IMR-90 (cell line): ENCODE measurements at regions not wholly inside any gene's neighbourhood (a gene's known extent, or its start where the extent isn't known, plus 50 kb on each side); places are given as distances from the start of the nearest gene placed in this dataset.

Source experiments
- ATAC-seq: fragments of 200-7000 bp; cut with Tn5 transposase; 2 replicates; pipeline ENCODE4 v1.9.1; 2020; ENCODE audit warnings: low read depth, mild to moderate bottlenecking, moderate library complexity
- BruUV-seq: library from RNA; stranded (reverse); fragments of 400-500 nt; replicated peaks from 2 replicates; lab custom pipeline; 2021; lab: Mats Ljungman, UMichigan
- CTCF ChIA-PET: fragments of 300-600 bp; formaldehyde crosslinking; extraction: SDS; loops from one replicate; lab custom pipeline; 2021; ENCODE audit warnings: antibody characterized with exemption; lab: Yijun Ruan, JAX
- POLR2A ChIA-PET: fragments of 300-600 bp; sonication (Branson Sonifier 250); formaldehyde crosslinking; loops from one replicate; lab custom pipeline; 2022; ENCODE audit warnings: antibody characterized with exemption; ENCODE audit not compliant: unreplicated experiment; lab: Charles Lee
- DNase-seq: peaks from one replicate; pipeline ENCODE4 v3.0.0; 2013
- H2AFZ ChIP-seq: replicated peaks from 2 replicates; pipeline ENCODE3; 2013; ENCODE audit warnings: low read length, mild to moderate bottlenecking; ENCODE audit not compliant: poor library complexity
- H2AK5ac ChIP-seq: 2 replicates; pipeline ENCODE4 v1.6.1; 2013; ENCODE audit warnings: low read depth, low read length, inconsistent platforms
- H2AK9ac ChIP-seq: replicated peaks from 2 replicates; pipeline ENCODE3; 2013; ENCODE audit warnings: mild to moderate bottlenecking, low read depth, low read length, moderate library complexity; ENCODE audit not compliant: poor library complexity
- H2BK120ac ChIP-seq: 2 replicates; pipeline ENCODE4 v1.6.1; 2013; ENCODE audit warnings: low read depth, low read length, inconsistent platforms
- H2BK15ac ChIP-seq: 3 replicates; pipeline ENCODE4 v1.6.1; 2013; ENCODE audit warnings: low read depth, low read length, inconsistent platforms
- H2BK20ac ChIP-seq: 2 replicates; pipeline ENCODE4 v1.6.1; 2013; ENCODE audit warnings: low read depth, mild to moderate bottlenecking, inconsistent platforms, low read length, moderate library complexity
- H2BK5ac ChIP-seq: 2 replicates; pipeline ENCODE4 v1.6.1; 2013; ENCODE audit warnings: mild to moderate bottlenecking, low read depth, low read length, inconsistent platforms; ENCODE audit not compliant: poor library complexity, severe bottlenecking
- H3K14ac ChIP-seq: replicated peaks from 2 replicates; pipeline ENCODE4 v1.6.1; 2013; ENCODE audit warnings: low read depth, low read length, inconsistent platforms
- H3K18ac ChIP-seq: 2 replicates; pipeline ENCODE4 v1.6.1; 2013; ENCODE audit warnings: low read depth, low read length, control low read depth
- H3K23ac ChIP-seq: 2 replicates; pipeline ENCODE4 v1.6.1; 2013; ENCODE audit warnings: low read depth, low read length, inconsistent platforms
- H3K27ac ChIP-seq: 2 replicates; pipeline ENCODE4 v1.5.1; 2013; ENCODE audit warnings: mild to moderate bottlenecking, control low read depth, low read length; ENCODE audit not compliant: insufficient read depth
- H3K27me3 ChIP-seq: 2 replicates; pipeline ENCODE4 v1.6.1; 2013; ENCODE audit warnings: low read length; ENCODE audit not compliant: control insufficient read depth, insufficient read depth
- H3K36me3 ChIP-seq: 2 replicates; pipeline ENCODE4 v1.6.1; 2013; ENCODE audit warnings: low read length, mixed read lengths; ENCODE audit not compliant: control insufficient read depth, insufficient read depth
- H3K4ac ChIP-seq: 2 replicates; pipeline ENCODE4 v1.6.1; 2013; ENCODE audit warnings: low read depth, low read length, inconsistent platforms
- H3K4me1 ChIP-seq: 2 replicates; pipeline ENCODE4 v1.6.1; 2013; ENCODE audit warnings: low read length, mixed read lengths; ENCODE audit not compliant: control insufficient read depth, insufficient read depth
- H3K4me2 ChIP-seq: 2 replicates; pipeline ENCODE4 v1.6.1; 2013; ENCODE audit warnings: low read depth, mild to moderate bottlenecking, control low read depth, low read length, moderate library complexity
- H3K4me3 ChIP-seq: 2 replicates; pipeline ENCODE4 v1.5.1; 2013; ENCODE audit warnings: low read depth, mild to moderate bottlenecking, control low read depth, low read length, moderate library complexity; ENCODE audit not compliant: insufficient read depth
- H3K56ac ChIP-seq: 2 replicates; pipeline ENCODE4 v1.6.1; 2013; ENCODE audit warnings: low read length, inconsistent platforms; ENCODE audit not compliant: insufficient read depth; ENCODE audit errors: extremely low read depth
- H3K79me1 ChIP-seq, 2 experiments: 2 replicates each; pipeline ENCODE4 v1.6.1; 2013; ENCODE audit warnings: low read length in 2 of 2, inconsistent platforms in 1 of 2, low read depth in 1 of 2
- H3K9ac ChIP-seq: 2 replicates; pipeline ENCODE4 v1.6.1; 2013; ENCODE audit warnings: low read depth, low read length, control low read depth
- H3K9me1 ChIP-seq: 2 replicates; pipeline ENCODE4 v1.6.1; 2013; ENCODE audit warnings: low read length, inconsistent platforms; ENCODE audit not compliant: insufficient read depth
- H3K9me3 ChIP-seq: 2 replicates; pipeline ENCODE4 v1.6.1; 2013; ENCODE audit warnings: low read length; ENCODE audit not compliant: control insufficient read depth, insufficient read depth
- H4K20me1 ChIP-seq: 2 replicates; pipeline ENCODE4 v1.6.1; 2013; ENCODE audit warnings: low read length, inconsistent platforms; ENCODE audit not compliant: insufficient read depth
- H4K5ac ChIP-seq: 2 replicates; pipeline ENCODE4 v1.6.1; 2013; ENCODE audit warnings: mild to moderate bottlenecking, low read depth, low read length, control low read depth
- H4K8ac ChIP-seq, 2 experiments: 2 replicates each; pipeline ENCODE4 v1.6.1; 2013; ENCODE audit warnings: low read depth in 2 of 2, low read length in 2 of 2, control low read depth in 1 of 2, inconsistent platforms in 1 of 2
- H4K91ac ChIP-seq: 2 replicates; pipeline ENCODE4 v1.6.1; 2013; ENCODE audit warnings: low read depth, low read length, inconsistent platforms; ENCODE audit not compliant: insufficient read depth
- BHLHE40 ChIP-seq: fragments of 150-350 bp; IDR thresholded peaks from 2 replicates; pipeline ENCODE4 v1.6.1; 2016; ENCODE audit warnings: mild to moderate bottlenecking, low read depth, low read length
- CEBPB ChIP-seq: IDR thresholded peaks from 2 replicates; pipeline ENCODE4 v1.6.1; 2012; ENCODE audit warnings: low read depth, low read length, improper control_type of control experiment
- CHD1 ChIP-seq: IDR thresholded peaks from 2 replicates; pipeline ENCODE4 v1.6.1; 2012; ENCODE audit warnings: low read depth, low read length, improper control_type of control experiment
- FOS ChIP-seq: fragments of 150-350 bp; IDR thresholded peaks from 2 replicates; pipeline ENCODE4 v1.6.1; 2016; ENCODE audit warnings: low read depth, low read length
- MAZ ChIP-seq: IDR thresholded peaks from 2 replicates; pipeline ENCODE4 v1.6.1; 2012; ENCODE audit warnings: low read depth, mild to moderate bottlenecking, low read length, improper control_type of control experiment, moderate library complexity, borderline replicate concordance
- MXI1 ChIP-seq: IDR thresholded peaks from 2 replicates; pipeline ENCODE4 v1.6.1; 2012; ENCODE audit warnings: low read depth, mild to moderate bottlenecking, low read length, moderate library complexity, borderline replicate concordance
- NFE2L2 ChIP-seq: fragments of 150-350 bp; IDR thresholded peaks from 2 replicates; pipeline ENCODE4 v1.6.1; 2016; ENCODE audit warnings: low read depth, mild to moderate bottlenecking, low read length
- POLR2A ChIP-seq: IDR thresholded peaks from 2 replicates; pipeline ENCODE4 v1.6.1; 2012; ENCODE audit warnings: mild to moderate bottlenecking, low read depth, low read length
- RAD21 ChIP-seq: IDR thresholded peaks from 2 replicates; pipeline ENCODE4 v1.6.1; 2012; ENCODE audit warnings: low read length, improper control_type of control experiment
- RCOR1 ChIP-seq: IDR thresholded peaks from 2 replicates; pipeline ENCODE4 v1.6.1; 2012; ENCODE audit warnings: mild to moderate bottlenecking, low read length, improper control_type of control experiment; ENCODE audit not compliant: insufficient replicate concordance
- RFX5 ChIP-seq: IDR thresholded peaks from 2 replicates; pipeline ENCODE4 v1.8.0; 2012; ENCODE audit warnings: low read depth, mild to moderate bottlenecking, low read length, moderate library complexity
- SMC3 ChIP-seq: fragments of 150-350 bp; IDR thresholded peaks from 2 replicates; pipeline ENCODE4 v1.6.1; 2016; ENCODE audit warnings: low read depth, mild to moderate bottlenecking, antibody characterized with exemption, low read length, moderate library complexity
- WGBS, 2 experiments: methylation state at CpG; one replicate each; pipeline versions ENCODE4 v1.1.5 to v1.1.7; 2013; ENCODE audit warnings: missing lambda C conversion rate in 2 of 2; ENCODE audit not compliant: insufficient read length in 1 of 2; ENCODE audit errors: extremely low coverage in 2 of 2; 5-methylcytosine and 5-hydroxymethylcytosine counted together
- dilution Hi-C: fragments of 300-500 bp; cut with HindIII; formaldehyde crosslinking; loops from one replicate; pipeline ENCODE4 v1.14.3; 2018; ENCODE audit warnings: low sequenced_read_pairs; ENCODE audit not compliant: unreplicated experiment
- in situ Hi-C: fragments of 300-500 bp; cut with MboI; formaldehyde crosslinking; loops from 3 replicates; pipeline ENCODE4 v1.14.3; 2019; ENCODE audit warnings: low sequenced_read_pairs, inconsistent platforms, mixed read lengths
- intact Hi-C: fragments of 100-400 bp; cut with micrococcal nuclease; formaldehyde crosslinking; loops from 2 replicates; pipeline ENCODE4 v1.10.0; 2022
- TF ChIP-seq, protein P1 (sequence below): conservative IDR thresholded peaks from 2 replicates; pipeline ENCODE4 v1.5.1; 2012; ENCODE audit warnings: mild to moderate bottlenecking, low read depth, low read length, improper control_type of control experiment
- TF ChIP-seq, protein P2 (sequence below): fragments of 150-350 bp; IDR thresholded peaks from 2 replicates; pipeline ENCODE4 v1.6.1; 2016; ENCODE audit warnings: low read depth, mild to moderate bottlenecking, low read length, moderate library complexity, borderline replicate concordance
- TF ChIP-seq, protein P3 (sequence below): fragments of 150-350 bp; IDR thresholded peaks from 2 replicates; pipeline ENCODE4 v1.6.1; 2017; ENCODE audit warnings: mild to moderate bottlenecking, antibody characterized with exemption, low read length, low read depth

DNA sequence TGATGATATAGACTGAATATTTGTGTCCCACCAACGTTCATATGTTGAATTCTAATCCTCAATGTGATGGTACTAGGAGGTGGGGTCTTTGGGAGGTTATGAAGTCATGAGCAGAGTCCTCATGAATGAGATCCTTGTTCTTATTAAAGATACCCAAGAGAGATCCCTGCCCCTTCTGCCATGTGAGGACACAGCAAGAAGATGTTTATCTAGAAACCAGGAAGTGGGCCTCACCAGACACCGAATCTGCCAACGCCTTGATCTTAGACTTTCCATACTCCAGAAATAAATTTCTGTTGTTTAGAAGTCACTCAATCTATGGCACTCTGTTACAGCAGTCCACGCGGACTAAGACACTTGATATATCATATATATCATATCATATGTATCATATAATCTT lies 67.7 kb upstream of the GCM1 start:
- no peak overlapping the region for H3K4me2 ChIP-seq
- H3K4ac ChIP-seq, result no peak overlapping the region
- dilution Hi-C loops, result no loop called here
- no peak overlapping the region for H4K91ac ChIP-seq
- no peaks in the 10 kb centered on the region for H3K36me3 ChIP-seq
- H3K79me1 ChIP-seq, result no peaks in the 10 kb centered on the region
- BruUV-seq, result no TSS peak
- no peak overlapping the region for H2BK20ac ChIP-seq
- in situ Hi-C loops, result no loop called here
- no peak overlapping the region for H2AK5ac ChIP-seq
- no peak overlapping the region for H3K9ac ChIP-seq
- no peak overlapping the region for H3K14ac ChIP-seq
- H3K56ac ChIP-seq, result no peak overlapping the region
- H2AK9ac ChIP-seq, result no peak overlapping the region
- H2BK120ac ChIP-seq, result no peak overlapping the region
- no peaks in the 10 kb centered on the region for H3K9me1 ChIP-seq
- no peak overlapping the region for H4K8ac ChIP-seq
- intact Hi-C loops, result no loop called here
- no peak overlapping the region for H3K23ac ChIP-seq
- no CpG with 5 or more reads among the region's 5 CpGs for WGBS, 2 experiments
- CTCF ChIA-PET, result no interaction called here
- no peaks in the 10 kb centered on the region for H3K4me1 ChIP-seq
- H2AFZ ChIP-seq, result no peak overlapping the region
- H4K20me1 ChIP-seq, result no peaks in the 10 kb centered on the region
- no peak overlapping the region for H3K18ac ChIP-seq
- DNase-seq (no peak), ATAC-seq (no peak)
- H4K5ac ChIP-seq, result no peak overlapping the region
- no peak overlapping the region for H3K4me3 ChIP-seq
- H2BK15ac ChIP-seq, result no peak overlapping the region
- H3K9me3 ChIP-seq, result 0 out of 2 replicates have a peak, but pooled peaks cover 2% of the 10 kb centered on the region
- no peak overlapping the region for H2BK5ac ChIP-seq
- peaks cover 1% of the 10 kb centered on the region; the same call in 1 of the 2 replicates for H3K27me3 ChIP-seq
- H3K27ac ChIP-seq, result no peak overlapping the region
- POLR2A ChIA-PET, result no interaction called here
- no peak for TF ChIP-seq NFE2L2
- TF ChIP-seq BHLHE40, result no peak
- TF ChIP-seq RAD21, result no peak
- TF ChIP-seq RCOR1, result no peak
- no peak for TF ChIP-seq RFX5
- TF ChIP-seq SMC3, result no peak
- TF ChIP-seq CHD1, result no peak
- no peak for TF ChIP-seq CEBPB
- TF ChIP-seq, protein P1, sequence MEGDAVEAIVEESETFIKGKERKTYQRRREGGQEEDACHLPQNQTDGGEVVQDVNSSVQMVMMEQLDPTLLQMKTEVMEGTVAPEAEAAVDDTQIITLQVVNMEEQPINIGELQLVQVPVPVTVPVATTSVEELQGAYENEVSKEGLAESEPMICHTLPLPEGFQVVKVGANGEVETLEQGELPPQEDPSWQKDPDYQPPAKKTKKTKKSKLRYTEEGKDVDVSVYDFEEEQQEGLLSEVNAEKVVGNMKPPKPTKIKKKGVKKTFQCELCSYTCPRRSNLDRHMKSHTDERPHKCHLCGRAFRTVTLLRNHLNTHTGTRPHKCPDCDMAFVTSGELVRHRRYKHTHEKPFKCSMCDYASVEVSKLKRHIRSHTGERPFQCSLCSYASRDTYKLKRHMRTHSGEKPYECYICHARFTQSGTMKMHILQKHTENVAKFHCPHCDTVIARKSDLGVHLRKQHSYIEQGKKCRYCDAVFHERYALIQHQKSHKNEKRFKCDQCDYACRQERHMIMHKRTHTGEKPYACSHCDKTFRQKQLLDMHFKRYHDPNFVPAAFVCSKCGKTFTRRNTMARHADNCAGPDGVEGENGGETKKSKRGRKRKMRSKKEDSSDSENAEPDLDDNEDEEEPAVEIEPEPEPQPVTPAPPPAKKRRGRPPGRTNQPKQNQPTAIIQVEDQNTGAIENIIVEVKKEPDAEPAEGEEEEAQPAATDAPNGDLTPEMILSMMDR, result no peak
- no peak for TF ChIP-seq MXI1
- TF ChIP-seq, protein P2, sequence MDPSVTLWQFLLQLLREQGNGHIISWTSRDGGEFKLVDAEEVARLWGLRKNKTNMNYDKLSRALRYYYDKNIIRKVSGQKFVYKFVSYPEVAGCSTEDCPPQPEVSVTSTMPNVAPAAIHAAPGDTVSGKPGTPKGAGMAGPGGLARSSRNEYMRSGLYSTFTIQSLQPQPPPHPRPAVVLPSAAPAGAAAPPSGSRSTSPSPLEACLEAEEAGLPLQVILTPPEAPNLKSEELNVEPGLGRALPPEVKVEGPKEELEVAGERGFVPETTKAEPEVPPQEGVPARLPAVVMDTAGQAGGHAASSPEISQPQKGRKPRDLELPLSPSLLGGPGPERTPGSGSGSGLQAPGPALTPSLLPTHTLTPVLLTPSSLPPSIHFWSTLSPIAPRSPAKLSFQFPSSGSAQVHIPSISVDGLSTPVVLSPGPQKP, result no peak
- TF ChIP-seq, protein P3, sequence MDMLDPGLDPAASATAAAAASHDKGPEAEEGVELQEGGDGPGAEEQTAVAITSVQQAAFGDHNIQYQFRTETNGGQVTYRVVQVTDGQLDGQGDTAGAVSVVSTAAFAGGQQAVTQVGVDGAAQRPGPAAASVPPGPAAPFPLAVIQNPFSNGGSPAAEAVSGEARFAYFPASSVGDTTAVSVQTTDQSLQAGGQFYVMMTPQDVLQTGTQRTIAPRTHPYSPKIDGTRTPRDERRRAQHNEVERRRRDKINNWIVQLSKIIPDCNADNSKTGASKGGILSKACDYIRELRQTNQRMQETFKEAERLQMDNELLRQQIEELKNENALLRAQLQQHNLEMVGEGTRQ, result no peak
- TF ChIP-seq FOS, result no peak
- no peak for TF ChIP-seq MAZ
- TF ChIP-seq POLR2A, result no peak
